Cardiac muscle cell (in vitro differentiated cells and primary cell): ENCODE measurements at regions not wholly inside any gene's neighbourhood (a gene's known extent, or its start where the extent isn't known, plus 50 kb on each side); places are given as distances from the start of the nearest gene placed in this dataset.

Experiments used
- DNase-seq, 2 donors: peaks; one replicate each; pipeline versions ENCODE4 v3.0.0 to v3.0.0-alpha.2; 2010 to 2017; ENCODE audit warnings: low read depth in 1 of 2, low spot score in 1 of 2
- H3K27ac ChIP-seq: fragments of 200-600 bp; sonication (generic); 2 replicates; pipeline ENCODE4 v1.5.1; 2016
- H3K27me3 ChIP-seq: fragments of 200-600 bp; sonication (generic); 2 replicates; pipeline ENCODE4 v1.6.0; 2016; ENCODE audit warnings: control low read depth
- H3K36me3 ChIP-seq: fragments of 200-600 bp; sonication (generic); 2 replicates; pipeline ENCODE4 v1.5.1; 2016; ENCODE audit warnings: control low read depth
- H3K4me1 ChIP-seq: fragments of 200-600 bp; sonication (generic); 2 replicates; pipeline ENCODE4 v1.8.1; 2017; ENCODE audit warnings: low read depth, mild to moderate bottlenecking, mixed run types
- H3K4me3 ChIP-seq: fragments of 200-600 bp; sonication (generic); 2 replicates; pipeline ENCODE4 v1.5.1; 2016; ENCODE audit warnings: mild to moderate bottlenecking
- H3K9me3 ChIP-seq: fragments of 200-600 bp; sonication (generic); 2 replicates; pipeline ENCODE4 v1.5.1; 2017; ENCODE audit warnings: low read depth, mild to moderate bottlenecking, control low read depth
- TF ChIP-seq, protein P1 (sequence below): IDR thresholded peaks from 2 replicates; pipeline ENCODE4 v1.5.1; 2012; ENCODE audit warnings: low read depth, mild to moderate bottlenecking, low read length

DNA sequence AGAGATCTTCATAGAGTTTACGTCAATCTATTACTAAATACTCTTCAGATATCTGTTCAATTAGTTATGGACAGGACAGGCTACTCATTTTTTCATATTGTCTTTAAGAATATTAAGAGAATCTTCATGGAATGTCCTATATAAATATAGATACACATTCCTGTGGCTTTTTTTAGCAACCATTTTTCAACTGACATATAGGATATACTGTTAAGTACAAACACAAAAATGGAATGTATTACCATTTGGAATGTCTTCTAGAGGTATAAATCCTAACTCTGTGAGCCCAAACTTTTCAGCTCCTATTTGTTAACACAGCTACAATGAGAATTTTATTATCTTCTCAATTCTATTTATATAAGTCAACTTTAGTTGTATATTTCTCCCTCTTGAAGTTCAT lies 239.6 kb upstream of the DEFB112 start:
- H3K36me3 ChIP-seq, result no peaks in the 10 kb centered on the region
- no peak overlapping the region for H3K4me3 ChIP-seq
- H3K4me1 ChIP-seq, result peaks cover 3% of the 10 kb centered on the region
- H3K27me3 ChIP-seq, result peaks cover 3% of the 10 kb centered on the region
- no peak overlapping the region for H3K27ac ChIP-seq
- H3K9me3 ChIP-seq, result no peaks in the 10 kb centered on the region
- TF ChIP-seq, protein P1, sequence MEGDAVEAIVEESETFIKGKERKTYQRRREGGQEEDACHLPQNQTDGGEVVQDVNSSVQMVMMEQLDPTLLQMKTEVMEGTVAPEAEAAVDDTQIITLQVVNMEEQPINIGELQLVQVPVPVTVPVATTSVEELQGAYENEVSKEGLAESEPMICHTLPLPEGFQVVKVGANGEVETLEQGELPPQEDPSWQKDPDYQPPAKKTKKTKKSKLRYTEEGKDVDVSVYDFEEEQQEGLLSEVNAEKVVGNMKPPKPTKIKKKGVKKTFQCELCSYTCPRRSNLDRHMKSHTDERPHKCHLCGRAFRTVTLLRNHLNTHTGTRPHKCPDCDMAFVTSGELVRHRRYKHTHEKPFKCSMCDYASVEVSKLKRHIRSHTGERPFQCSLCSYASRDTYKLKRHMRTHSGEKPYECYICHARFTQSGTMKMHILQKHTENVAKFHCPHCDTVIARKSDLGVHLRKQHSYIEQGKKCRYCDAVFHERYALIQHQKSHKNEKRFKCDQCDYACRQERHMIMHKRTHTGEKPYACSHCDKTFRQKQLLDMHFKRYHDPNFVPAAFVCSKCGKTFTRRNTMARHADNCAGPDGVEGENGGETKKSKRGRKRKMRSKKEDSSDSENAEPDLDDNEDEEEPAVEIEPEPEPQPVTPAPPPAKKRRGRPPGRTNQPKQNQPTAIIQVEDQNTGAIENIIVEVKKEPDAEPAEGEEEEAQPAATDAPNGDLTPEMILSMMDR, result no peak
- no peak for DNase-seq

DNA sequence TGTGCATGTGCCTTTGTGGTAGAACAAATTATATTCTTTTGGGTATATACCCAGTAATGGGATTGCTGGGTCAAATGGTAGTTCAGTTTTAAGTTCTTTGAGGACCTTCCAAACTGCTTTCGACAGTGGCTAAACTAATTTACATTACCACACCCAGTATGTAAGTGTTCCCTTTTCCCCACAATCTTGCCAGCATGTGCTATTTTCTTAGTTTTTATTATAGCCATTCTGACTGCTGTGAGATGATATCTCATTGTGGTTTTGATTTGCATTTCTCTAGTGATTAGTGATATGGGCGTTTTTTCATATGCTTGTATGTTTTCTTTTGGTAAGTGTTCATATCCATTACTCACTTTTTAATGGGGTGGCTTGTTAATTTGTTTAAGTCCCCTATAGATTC lies 251.6 kb upstream of the DEFB112 start:
- H3K36me3 ChIP-seq, result no peaks in the 10 kb centered on the region

DNA sequence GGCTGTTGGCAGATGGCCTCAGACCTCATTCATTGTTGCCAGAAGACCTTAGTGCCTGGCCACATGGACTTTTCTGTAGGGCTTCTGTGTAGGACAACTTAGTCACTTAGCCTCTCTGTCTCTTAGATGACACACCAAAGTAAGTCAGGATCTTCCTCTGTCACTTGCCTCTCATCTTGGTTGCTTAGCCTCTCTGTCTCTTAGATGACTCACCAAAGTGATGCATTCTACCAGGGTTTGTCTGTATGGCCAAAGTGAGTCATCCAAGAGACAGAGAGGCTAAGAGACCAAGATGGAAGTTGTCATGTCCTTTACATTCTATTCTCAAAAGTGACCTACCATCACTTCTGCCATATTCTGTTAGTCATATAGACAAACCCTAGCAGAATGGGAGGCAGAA lies 255.9 kb upstream of the DEFB112 start:
- TF ChIP-seq, protein P1, result no peak

More for the DNA sequence above, 251.6 kb upstream of the DEFB112 start:
- Histone ChIP-seq H3K9me3 (no peaks in the 10 kb centered on the region), H3K27me3 (no peaks in the 10 kb centered on the region), H3K4me1 (no peaks in the 10 kb centered on the region), H3K4me3 (no peak overlapping the region), H3K27ac (no peak overlapping the region)
- DNase-seq, result no peak
- TF ChIP-seq, protein P1, result no peak

DNA sequence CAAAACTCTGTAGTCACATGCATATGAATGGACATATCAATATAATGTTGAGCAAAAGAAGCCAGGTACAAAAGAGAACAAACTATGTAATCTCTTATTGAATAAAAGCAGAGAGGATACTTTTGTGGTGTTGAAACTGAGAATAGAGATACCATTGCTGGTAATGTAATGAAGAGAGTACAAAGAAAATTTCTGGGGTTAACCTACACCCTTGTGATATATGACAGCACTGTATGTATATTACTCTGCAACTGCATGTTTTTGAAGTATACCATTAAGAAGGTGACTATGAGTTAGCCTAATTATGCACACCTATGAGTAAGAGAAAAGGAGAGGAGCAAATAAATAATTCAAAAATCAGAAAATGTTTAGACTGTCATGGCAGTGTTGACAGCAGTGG lies 268.8 kb upstream of the DEFB112 start:
- TF ChIP-seq, protein P1, result no peak
- Histone ChIP-seq H3K4me3 (no peak overlapping the region), H3K9me3 (no peaks in the 10 kb centered on the region), H3K27ac (no peak overlapping the region), H3K27me3 (no peaks in the 10 kb centered on the region), H3K36me3 (no peaks in the 10 kb centered on the region), H3K4me1 (no peaks in the 10 kb centered on the region)
- DNase-seq, result no peak

More for the DNA sequence above, 255.9 kb upstream of the DEFB112 start:
- Histone ChIP-seq H3K36me3 (no peaks in the 10 kb centered on the region), H3K27ac (no peak overlapping the region), H3K4me1 (no peaks in the 10 kb centered on the region), H3K4me3 (no peak overlapping the region), H3K27me3 (no peaks in the 10 kb centered on the region), H3K9me3 (no peaks in the 10 kb centered on the region)
- no peak for DNase-seq

DNA sequence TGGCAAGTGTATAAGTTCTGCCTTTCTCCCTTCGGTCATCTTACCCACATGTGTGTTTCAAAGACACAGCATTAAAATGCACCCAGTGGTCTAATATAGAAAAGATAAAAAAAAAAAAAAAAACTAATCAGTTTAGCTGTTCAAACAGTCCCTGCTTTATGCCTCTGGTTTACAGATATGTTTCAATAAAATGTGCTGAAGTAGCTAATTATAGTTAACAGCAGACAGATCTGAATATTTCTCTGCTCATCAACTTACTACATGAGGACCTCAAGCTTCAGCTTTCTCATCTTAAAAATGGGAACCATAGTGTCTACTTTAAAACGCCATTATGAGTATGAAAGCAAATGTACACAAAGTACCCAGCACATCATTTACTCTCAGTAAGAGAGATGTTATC lies 280.6 kb upstream of the DEFB112 start:
- no peaks in the 10 kb centered on the region for H3K27me3 ChIP-seq
- no peak overlapping the region for H3K4me3 ChIP-seq
- H3K36me3 ChIP-seq, result no peaks in the 10 kb centered on the region
- DNase-seq, result no peak
- no peaks in the 10 kb centered on the region for H3K4me1 ChIP-seq
- no peaks in the 10 kb centered on the region for H3K9me3 ChIP-seq
- TF ChIP-seq, protein P1, result no peak
- no peak overlapping the region for H3K27ac ChIP-seq

DNA sequence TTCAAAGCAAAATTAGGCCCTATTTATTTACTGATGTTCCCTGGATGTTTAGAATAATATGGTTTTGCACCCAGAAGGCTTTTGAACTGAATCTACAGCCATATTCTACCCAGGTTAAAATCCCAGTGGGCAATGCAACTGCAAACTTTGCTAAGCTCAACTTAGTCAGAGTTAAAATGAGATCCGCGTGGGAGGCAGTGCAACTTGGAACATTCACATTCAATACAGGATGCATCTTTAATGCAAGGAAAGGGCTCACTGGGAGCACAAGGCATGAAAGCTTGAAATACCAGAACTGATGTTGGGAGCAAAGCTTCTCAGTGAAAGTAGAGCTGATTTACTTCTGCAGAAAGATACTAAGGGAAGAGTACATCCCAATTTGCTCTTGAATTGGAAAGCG lies 281.2 kb upstream of the DEFB112 start:
- Histone ChIP-seq H3K4me1 (no peaks in the 10 kb centered on the region), H3K27ac (no peak overlapping the region), H3K4me3 (no peak overlapping the region), H3K27me3 (no peaks in the 10 kb centered on the region), H3K36me3 (no peaks in the 10 kb centered on the region), H3K9me3 (no peaks in the 10 kb centered on the region)
- TF ChIP-seq, protein P1, result no peak
- no peak for DNase-seq
